ENCODE measurements at regions not wholly inside any gene's neighbourhood (a gene's known extent, or its start where the extent isn't known, plus 50 kb on each side); places are given as distances from the start of the nearest gene placed in this dataset.

DNA sequence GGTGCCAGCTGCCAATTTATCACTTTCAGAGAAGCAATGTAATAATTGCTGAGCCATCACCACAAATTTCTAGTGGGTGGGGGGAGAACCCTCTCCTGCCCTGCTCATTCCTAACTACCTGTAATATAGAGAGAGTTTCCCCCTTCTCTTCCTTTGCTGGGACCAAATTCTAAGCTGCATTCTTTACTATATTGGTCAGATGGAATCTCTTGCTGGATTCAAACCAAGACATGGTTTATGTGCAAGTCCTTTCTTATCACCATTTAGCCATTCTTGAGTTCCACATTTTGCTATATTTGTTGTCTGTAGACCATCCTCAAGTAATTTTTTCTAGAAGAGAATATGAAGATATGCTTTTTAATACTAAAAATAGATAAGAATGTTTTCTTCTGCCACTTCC, 452.1 kb downstream of the MN1 start:
- Histone ChIP-seq H3K36me3 (no peaks in the 10 kb centered on the region), H3K27me3 (no peaks in the 10 kb centered on the region), H3K9me3 (no peaks in the 10 kb centered on the region), H3K27ac (no peak overlapping the region), H3K4me1 (ENCODE audit: control insufficient read depth in 1 of 2, insufficient read depth in 1 of 2, low read depth in 1 of 2, low read length in 1 of 2) (no peaks in the 10 kb centered on the region), H3K4me3 (ENCODE audit: low read depth in 1 of 2, low read length in 1 of 2) (no peak overlapping the region)
- TF ChIP-seq, protein P1, sequence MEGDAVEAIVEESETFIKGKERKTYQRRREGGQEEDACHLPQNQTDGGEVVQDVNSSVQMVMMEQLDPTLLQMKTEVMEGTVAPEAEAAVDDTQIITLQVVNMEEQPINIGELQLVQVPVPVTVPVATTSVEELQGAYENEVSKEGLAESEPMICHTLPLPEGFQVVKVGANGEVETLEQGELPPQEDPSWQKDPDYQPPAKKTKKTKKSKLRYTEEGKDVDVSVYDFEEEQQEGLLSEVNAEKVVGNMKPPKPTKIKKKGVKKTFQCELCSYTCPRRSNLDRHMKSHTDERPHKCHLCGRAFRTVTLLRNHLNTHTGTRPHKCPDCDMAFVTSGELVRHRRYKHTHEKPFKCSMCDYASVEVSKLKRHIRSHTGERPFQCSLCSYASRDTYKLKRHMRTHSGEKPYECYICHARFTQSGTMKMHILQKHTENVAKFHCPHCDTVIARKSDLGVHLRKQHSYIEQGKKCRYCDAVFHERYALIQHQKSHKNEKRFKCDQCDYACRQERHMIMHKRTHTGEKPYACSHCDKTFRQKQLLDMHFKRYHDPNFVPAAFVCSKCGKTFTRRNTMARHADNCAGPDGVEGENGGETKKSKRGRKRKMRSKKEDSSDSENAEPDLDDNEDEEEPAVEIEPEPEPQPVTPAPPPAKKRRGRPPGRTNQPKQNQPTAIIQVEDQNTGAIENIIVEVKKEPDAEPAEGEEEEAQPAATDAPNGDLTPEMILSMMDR (IDR thresholded peaks at IDR 0.05), result no peak

DNA sequence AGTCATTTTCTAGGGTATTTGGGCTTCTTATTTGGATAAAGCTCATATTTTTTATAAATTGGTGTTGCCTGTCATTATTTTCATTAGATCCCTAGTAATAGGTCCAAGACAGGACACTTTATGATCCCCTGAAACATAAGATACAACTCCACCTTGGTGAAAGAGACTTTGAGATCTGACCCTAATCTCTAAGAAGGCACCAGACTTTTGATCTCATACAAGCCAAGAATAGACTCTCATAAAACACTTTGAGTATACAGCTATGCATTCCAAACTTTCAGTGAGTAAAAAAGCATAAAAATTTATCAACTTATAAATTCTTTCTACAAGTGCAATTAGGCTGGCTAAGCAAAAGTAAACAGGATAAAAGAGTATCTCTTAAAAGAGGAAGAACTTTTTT, 451.2 kb downstream of the MN1 start:
- Histone ChIP-seq H3K36me3 (no peaks in the 10 kb centered on the region), H3K4me3 (ENCODE audit: low read depth in 1 of 2, low read length in 1 of 2) (no peak overlapping the region), H3K4me1 (ENCODE audit: control insufficient read depth in 1 of 2, insufficient read depth in 1 of 2, low read depth in 1 of 2, low read length in 1 of 2) (no peaks in the 10 kb centered on the region), H3K27me3 (no peaks in the 10 kb centered on the region), H3K9me3 (no peaks in the 10 kb centered on the region), H3K27ac (no peak overlapping the region)
- TF ChIP-seq, protein P1 (IDR thresholded peaks at IDR 0.05), result no peak

DNA sequence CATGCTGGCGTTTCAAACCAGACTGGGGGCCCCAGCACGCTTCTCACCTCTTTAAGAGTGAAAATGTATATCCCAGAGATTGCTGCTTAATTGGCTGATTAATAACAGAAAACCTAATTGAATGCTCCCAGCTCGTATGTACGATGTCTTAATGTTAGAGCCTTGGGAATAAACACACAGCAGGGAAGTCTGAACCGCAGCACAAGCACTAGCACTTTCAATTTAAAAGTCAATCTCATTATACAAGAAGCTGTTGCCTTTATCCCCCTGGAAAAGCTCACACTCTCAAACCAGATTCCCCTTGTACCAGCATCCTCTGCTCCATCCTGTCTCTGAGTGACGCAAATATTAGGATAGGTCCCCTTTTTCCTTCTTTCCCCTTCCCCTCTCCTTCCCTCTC, 449.1 kb downstream of the MN1 start:
- TF ChIP-seq, protein P1 (IDR thresholded peaks at IDR 0.05), result no peak
- Histone ChIP-seq H3K4me3 (ENCODE audit: low read depth in 1 of 2, low read length in 1 of 2) (no peak overlapping the region), H3K4me1 (ENCODE audit: control insufficient read depth in 1 of 2, insufficient read depth in 1 of 2, low read depth in 1 of 2, low read length in 1 of 2) (no peaks in the 10 kb centered on the region), H3K27me3 (no peaks in the 10 kb centered on the region), H3K27ac (no peak overlapping the region), H3K36me3 (no peaks in the 10 kb centered on the region), H3K9me3 (no peaks in the 10 kb centered on the region)

DNA sequence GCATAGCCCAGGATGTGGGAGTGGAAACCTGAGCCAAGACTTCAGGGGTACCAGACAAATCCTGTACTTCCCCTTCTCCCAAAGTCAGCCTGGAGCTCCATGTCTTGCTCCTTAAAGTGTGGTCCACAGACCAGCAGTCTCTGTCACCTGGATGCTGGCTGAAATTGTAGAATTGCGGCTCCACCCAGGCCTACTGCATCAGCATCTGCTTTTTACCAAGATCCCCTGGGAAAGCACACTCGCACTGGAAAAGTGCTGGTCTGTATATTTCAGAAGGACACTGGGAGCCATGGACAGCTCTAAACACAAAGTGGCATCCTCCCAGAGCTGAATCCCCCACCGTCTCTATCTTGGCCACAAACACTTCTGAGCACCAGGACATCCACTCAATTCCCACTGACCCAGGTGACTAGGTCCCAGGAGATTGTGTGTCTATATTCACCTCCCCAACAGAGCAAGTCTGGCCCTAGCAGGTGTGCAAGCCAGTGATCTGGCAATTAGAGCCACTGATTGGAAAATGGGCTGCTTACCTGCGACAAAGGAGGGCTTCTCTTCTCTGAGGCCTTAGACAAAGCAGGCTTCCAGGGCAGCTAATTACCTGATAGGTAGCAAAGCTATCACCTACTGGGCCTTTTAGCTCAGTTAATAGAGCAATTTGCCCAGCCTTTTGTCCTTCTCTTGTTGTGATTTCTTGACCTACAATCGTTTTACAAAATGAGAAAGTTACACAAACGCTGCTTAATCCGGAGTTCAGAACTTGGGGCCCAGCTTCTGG, 443.3 kb downstream of the MN1 start:
- no peaks in the 10 kb centered on the region for H3K9me3 ChIP-seq
- no peak overlapping the region for H3K4me3 ChIP-seq (ENCODE audit: low read depth in 1 of 2, low read length in 1 of 2)
- TF ChIP-seq, protein P1 (IDR thresholded peaks at IDR 0.05), result no peak
- no peaks in the 10 kb centered on the region for H3K4me1 ChIP-seq (ENCODE audit: control insufficient read depth in 1 of 2, insufficient read depth in 1 of 2, low read depth in 1 of 2, low read length in 1 of 2)
- no peak overlapping the region for H3K27ac ChIP-seq
- H3K36me3 ChIP-seq, result no peaks in the 10 kb centered on the region
- H3K27me3 ChIP-seq, result peaks cover 2% of the 10 kb centered on the region

DNA sequence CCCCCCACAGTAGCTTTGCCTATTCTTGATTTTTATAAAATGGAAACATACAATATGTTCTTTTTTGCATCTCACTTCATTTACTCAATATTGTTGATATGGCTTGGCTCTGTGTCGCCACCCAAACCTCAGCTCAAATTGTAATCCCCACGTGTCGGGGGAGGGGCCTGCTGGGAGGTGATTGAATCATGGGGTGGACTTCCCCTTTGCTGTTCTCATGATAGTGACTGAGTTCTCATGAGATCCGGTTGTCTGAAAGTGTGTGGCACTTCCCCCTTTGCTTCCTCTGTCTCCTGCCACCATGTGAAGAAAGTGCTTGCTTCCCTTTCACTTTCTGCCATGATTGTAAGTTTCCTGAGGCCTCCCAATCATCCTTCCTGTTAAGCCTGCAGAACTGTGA, 431.3 kb downstream of the MN1 start:
- Histone ChIP-seq H3K36me3 (no peaks in the 10 kb centered on the region), H3K9me3 (no peaks in the 10 kb centered on the region), H3K4me3 (ENCODE audit: low read depth in 1 of 2, low read length in 1 of 2) (no peak overlapping the region), H3K27me3 (no peaks in the 10 kb centered on the region), H3K4me1 (ENCODE audit: control insufficient read depth in 1 of 2, insufficient read depth in 1 of 2, low read depth in 1 of 2, low read length in 1 of 2) (no peaks in the 10 kb centered on the region), H3K27ac (no peak overlapping the region)
- TF ChIP-seq, protein P1 (IDR thresholded peaks at IDR 0.05), result no peak
